B cell (primary cell): ENCODE measurements at regions not wholly inside any gene's neighbourhood (a gene's known extent, or its start where the extent isn't known, plus 50 kb on each side); places are given as distances from the start of the nearest gene placed in this dataset.

Experiments
- ATAC-seq: fragments of 200-7000 bp; cut with Tn5 transposase; one replicate; pipeline ENCODE4 v1.10.0; 2021; ENCODE audit warnings: low read depth, mild to moderate bottlenecking, moderate number of reproducible peaks, moderate library complexity
- CTCF ChIA-PET: fragments of 350-600 bp; sonication (Branson Sonifier 250); formaldehyde crosslinking; loops from one replicate; lab custom pipeline; 2021; ENCODE audit warnings: antibody characterized with exemption, inconsistent platforms; lab: Charles Lee
- POLR2A ChIA-PET: fragments of 350-600 bp; sonication (Branson Sonifier 250); formaldehyde crosslinking; loops from one replicate; lab custom pipeline; 2021; ENCODE audit warnings: antibody characterized with exemption; lab: Charles Lee
- DNase-seq: peaks from one replicate; pipeline ENCODE4 v3.0.0; 2013
- H2AFZ ChIP-seq: 2 replicates; pipeline ENCODE4 v1.6.1; 2012; ENCODE audit warnings: mild to moderate bottlenecking, low read depth, low read length; ENCODE audit not compliant: insufficient read depth, poor library complexity, severe bottlenecking
- H3K27ac ChIP-seq, 2 donors: 1 replicate in 1 of 2; 2 replicates in 1 of 2; pipeline ENCODE4 v1.5.1; 2012 to 2013; ENCODE audit warnings: low read length in 2 of 2, mild to moderate bottlenecking in 2 of 2, moderate library complexity in 1 of 2
- H3K27me3 ChIP-seq, 4 experiments: fragments of 200-600 bp in 1 of 4; sonication (generic) in 1 of 4; replicated peaks in 1 of 4; 1 replicate in 2 of 4; 2 replicates in 2 of 4; pipeline versions ENCODE4 v1.6.1 to v1.7.0; 2013 to 2016; ENCODE audit warnings: low read length in 3 of 4, mild to moderate bottlenecking in 2 of 4, mixed read lengths in 1 of 4, moderate library complexity in 1 of 4; ENCODE audit not compliant: insufficient read depth in 4 of 4, control insufficient read depth in 3 of 4; ENCODE audit errors: control extremely low read depth in 1 of 4
- H3K36me3 ChIP-seq, 2 experiments: replicated peaks in 1 of 2; 1 replicate in 1 of 2; 2 replicates in 1 of 2; pipeline versions ENCODE4 v1.6.1 to v1.7.1; 2013; ENCODE audit warnings: low read length in 1 of 2; ENCODE audit not compliant: insufficient read depth in 2 of 2, control insufficient read depth in 1 of 2; ENCODE audit errors: control extremely low read depth in 1 of 2, extremely low read depth in 1 of 2
- H3K4me1 ChIP-seq, 2 donors: fragments of 200-600 bp in 1 of 2; sonication (generic) in 1 of 2; 1 replicate in 1 of 2; 2 replicates in 1 of 2; pipeline versions ENCODE4 v1.5.1 to v1.6.1; 2013 to 2017; ENCODE audit warnings: low read length in 2 of 2; ENCODE audit not compliant: control insufficient read depth in 2 of 2, insufficient read depth in 2 of 2
- H3K4me2 ChIP-seq: replicated peaks from 2 replicates; pipeline ENCODE3; 2012; ENCODE audit warnings: mild to moderate bottlenecking, low read depth, low read length; ENCODE audit not compliant: poor library complexity, severe bottlenecking
- H3K4me3 ChIP-seq, 5 experiments: fragments of 200-600 bp in 1 of 5; sonication (generic) in 1 of 5; 1 replicate in 3 of 5; 2 replicates in 2 of 5; pipeline versions ENCODE4 v1.5.1 to v1.7.0; 2011 to 2016; ENCODE audit warnings: low read length in 4 of 5, mild to moderate bottlenecking in 4 of 5, low read depth in 2 of 5, control low read depth in 1 of 5, moderate library complexity in 1 of 5; ENCODE audit not compliant: insufficient read depth in 1 of 5; ENCODE audit errors: control extremely low read depth in 1 of 5, extremely low read depth in 1 of 5
- H3K79me2 ChIP-seq: fragments of 200-600 bp; sonication (generic); one replicate; pipeline ENCODE4 v1.6.0; 2016; ENCODE audit warnings: low read length; ENCODE audit not compliant: control insufficient read depth, insufficient read depth
- H3K9ac ChIP-seq: fragments of 200-600 bp; sonication (generic); 2 replicates; pipeline ENCODE4 v1.6.1; 2017; ENCODE audit warnings: mild to moderate bottlenecking, low read length, moderate library complexity
- H3K9me3 ChIP-seq, 3 donors: one replicate each; pipeline versions ENCODE4 v1.6.1 to v1.7.1; 2013; ENCODE audit warnings: low read length in 2 of 3; ENCODE audit not compliant: control insufficient read depth in 2 of 3, insufficient read depth in 1 of 3; ENCODE audit errors: control extremely low read depth in 1 of 3
- H4K20me1 ChIP-seq: 2 replicates; pipeline ENCODE4 v1.6.0; 2012; ENCODE audit warnings: mild to moderate bottlenecking, low read length; ENCODE audit not compliant: insufficient read depth, control insufficient read depth, poor library complexity, severe bottlenecking
- H3K27ac Mint-ChIP-seq: one replicate; pipeline ENCODE4 v1.8.0; 2021; ENCODE audit warnings: mixed read lengths
- H3K27me3 Mint-ChIP-seq: one replicate; pipeline ENCODE4 v1.8.0; 2021; ENCODE audit warnings: mixed read lengths
- H3K4me1 Mint-ChIP-seq: one replicate; pipeline ENCODE4 v1.8.0; 2021; ENCODE audit warnings: mixed read lengths
- H3K4me3 Mint-ChIP-seq: one replicate; pipeline ENCODE4 v1.8.0; 2021; ENCODE audit warnings: mixed read lengths
- H3K9me3 Mint-ChIP-seq: one replicate; pipeline ENCODE4 v1.8.0; 2022; ENCODE audit warnings: mixed read lengths; ENCODE audit not compliant: insufficient read depth
- EZH2 ChIP-seq: IDR thresholded peaks from 2 replicates; pipeline ENCODE4 v1.6.1; 2012; ENCODE audit warnings: borderline replicate concordance, low read depth, mild to moderate bottlenecking, moderate library complexity, low read length; ENCODE audit not compliant: insufficient read depth, poor library complexity, severe bottlenecking
- WGBS: methylation state at CpG from one replicate; pipeline ENCODE4 v1.1.5; 2013; ENCODE audit warnings: missing lambda C conversion rate; ENCODE audit not compliant: insufficient coverage; 5-methylcytosine and 5-hydroxymethylcytosine counted together
- intact Hi-C: fragments of 100-400 bp; cut with micrococcal nuclease; formaldehyde crosslinking; loops from one replicate; pipeline ENCODE4 v1.10.0; 2022
- TF ChIP-seq, protein P1 (sequence below): fragments of 200-600 bp; IDR thresholded peaks from one replicate; pipeline ENCODE4 v1.8.0; 2022; ENCODE audit warnings: antibody characterized with exemption, mild to moderate bottlenecking

- no peaks in the 10 kb centered on the region for H3K4me1 Mint-ChIP-seq
- Histone ChIP-seq H3K9me3 (peaks cover 0 to 3% (median 0%) of the 10 kb centered on the region in 3 donors), H3K4me2 (no peak overlapping the region), H3K36me3 (no peaks in the 10 kb centered on the region), H3K27ac (no peak overlapping the region), H3K27me3 (peaks cover 0 to 3% (median 0%) of the 10 kb centered on the region in 4 experiments), H2AFZ (no peak overlapping the region), H3K4me3 (no peak overlapping the region), H3K4me1 (no peaks in the 10 kb centered on the region), H3K79me2 (no peaks in the 10 kb centered on the region), H3K9ac (no peak overlapping the region), H4K20me1 (no peaks in the 10 kb centered on the region)
- 87% methylated on average over 1 of the region's 2 CpGs for WGBS
- H3K4me3 Mint-ChIP-seq: no peak overlapping the region
- ATAC-seq (no peak), DNase-seq (no peak)
- H3K9me3 Mint-ChIP-seq: peaks cover 4% of the 10 kb centered on the region
- ChIA-PET POLR2A (no interaction called here), CTCF (no interaction called here)
- TF ChIP-seq, protein P1, sequence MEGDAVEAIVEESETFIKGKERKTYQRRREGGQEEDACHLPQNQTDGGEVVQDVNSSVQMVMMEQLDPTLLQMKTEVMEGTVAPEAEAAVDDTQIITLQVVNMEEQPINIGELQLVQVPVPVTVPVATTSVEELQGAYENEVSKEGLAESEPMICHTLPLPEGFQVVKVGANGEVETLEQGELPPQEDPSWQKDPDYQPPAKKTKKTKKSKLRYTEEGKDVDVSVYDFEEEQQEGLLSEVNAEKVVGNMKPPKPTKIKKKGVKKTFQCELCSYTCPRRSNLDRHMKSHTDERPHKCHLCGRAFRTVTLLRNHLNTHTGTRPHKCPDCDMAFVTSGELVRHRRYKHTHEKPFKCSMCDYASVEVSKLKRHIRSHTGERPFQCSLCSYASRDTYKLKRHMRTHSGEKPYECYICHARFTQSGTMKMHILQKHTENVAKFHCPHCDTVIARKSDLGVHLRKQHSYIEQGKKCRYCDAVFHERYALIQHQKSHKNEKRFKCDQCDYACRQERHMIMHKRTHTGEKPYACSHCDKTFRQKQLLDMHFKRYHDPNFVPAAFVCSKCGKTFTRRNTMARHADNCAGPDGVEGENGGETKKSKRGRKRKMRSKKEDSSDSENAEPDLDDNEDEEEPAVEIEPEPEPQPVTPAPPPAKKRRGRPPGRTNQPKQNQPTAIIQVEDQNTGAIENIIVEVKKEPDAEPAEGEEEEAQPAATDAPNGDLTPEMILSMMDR: no peak
- no peak for TF ChIP-seq EZH2
- H3K27ac Mint-ChIP-seq: no peak overlapping the region
- intact Hi-C loops: no loop called here
- peaks cover 11% of the 10 kb centered on the region for H3K27me3 Mint-ChIP-seq
Measured at GRCh38 chr1:55617288-55617982, 402.3 kb upstream of the USP24 start.

GRCh38 chr1:55612988-55613387, 397.8 kb upstream of the USP24 start:
- WGBS: no CpG with 5 or more reads among the region's 2 CpGs
- Mint-ChIP-seq H3K4me3 (no peak overlapping the region), H3K27me3 (peaks cover 14% of the 10 kb centered on the region), H3K4me1 (no peaks in the 10 kb centered on the region), H3K9me3 (peaks cover 4% of the 10 kb centered on the region), H3K27ac (no peak overlapping the region)
- no peaks in the 10 kb centered on the region for H3K36me3 ChIP-seq
- ATAC-seq: no peak
- no peak for DNase-seq
- TF ChIP-seq, protein P1: no peak
- TF ChIP-seq EZH2: no peak
- no peak overlapping the region for H3K4me3 ChIP-seq
- H3K4me2 ChIP-seq: no peak overlapping the region
- CTCF ChIA-PET: no interaction called here
- no peak overlapping the region for H3K27ac ChIP-seq
- peaks cover 0 to 8% (median 0%) of the 10 kb centered on the region in 3 donors for H3K9me3 ChIP-seq
- no peaks in the 10 kb centered on the region for H3K79me2 ChIP-seq
- no peak overlapping the region for H3K9ac ChIP-seq
- no peaks in the 10 kb centered on the region for H4K20me1 ChIP-seq
- intact Hi-C loops: no loop called here
- H2AFZ ChIP-seq: no peak overlapping the region
- no peaks in the 10 kb centered on the region for H3K4me1 ChIP-seq
- POLR2A ChIA-PET: no interaction called here
- peaks cover 0 to 3% (median 0%) of the 10 kb centered on the region in 4 experiments for H3K27me3 ChIP-seq
